ENCODE measurements at regions not wholly inside any gene's neighbourhood (a gene's known extent, or its start where the extent isn't known, plus 50 kb on each side); places are given as distances from the start of the nearest gene placed in this dataset.

DNA sequence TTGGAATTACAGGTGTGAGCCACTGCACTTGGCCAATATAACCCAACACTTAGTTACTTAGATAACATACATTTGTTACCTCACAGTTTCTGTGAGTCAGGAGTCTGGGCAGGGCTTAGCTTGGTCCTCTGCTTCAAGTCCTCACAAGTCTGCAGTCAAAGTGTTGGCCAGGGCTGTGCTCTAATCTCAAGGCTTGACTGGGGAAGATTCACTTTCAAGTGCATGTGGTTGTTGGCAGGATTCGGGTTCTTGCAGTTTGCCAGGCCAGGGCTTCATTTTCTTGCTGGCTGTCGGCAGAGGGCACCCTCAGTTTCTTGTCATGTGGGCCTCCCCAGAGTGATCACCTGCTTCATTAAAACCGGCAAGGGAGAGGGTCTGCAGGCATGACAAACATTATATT is 103.7 kb downstream of the SLC4A3 start:
- no peak for TF ChIP-seq POLR2A (IDR thresholded peaks at IDR 0.05)
- TF ChIP-seq, protein P1, sequence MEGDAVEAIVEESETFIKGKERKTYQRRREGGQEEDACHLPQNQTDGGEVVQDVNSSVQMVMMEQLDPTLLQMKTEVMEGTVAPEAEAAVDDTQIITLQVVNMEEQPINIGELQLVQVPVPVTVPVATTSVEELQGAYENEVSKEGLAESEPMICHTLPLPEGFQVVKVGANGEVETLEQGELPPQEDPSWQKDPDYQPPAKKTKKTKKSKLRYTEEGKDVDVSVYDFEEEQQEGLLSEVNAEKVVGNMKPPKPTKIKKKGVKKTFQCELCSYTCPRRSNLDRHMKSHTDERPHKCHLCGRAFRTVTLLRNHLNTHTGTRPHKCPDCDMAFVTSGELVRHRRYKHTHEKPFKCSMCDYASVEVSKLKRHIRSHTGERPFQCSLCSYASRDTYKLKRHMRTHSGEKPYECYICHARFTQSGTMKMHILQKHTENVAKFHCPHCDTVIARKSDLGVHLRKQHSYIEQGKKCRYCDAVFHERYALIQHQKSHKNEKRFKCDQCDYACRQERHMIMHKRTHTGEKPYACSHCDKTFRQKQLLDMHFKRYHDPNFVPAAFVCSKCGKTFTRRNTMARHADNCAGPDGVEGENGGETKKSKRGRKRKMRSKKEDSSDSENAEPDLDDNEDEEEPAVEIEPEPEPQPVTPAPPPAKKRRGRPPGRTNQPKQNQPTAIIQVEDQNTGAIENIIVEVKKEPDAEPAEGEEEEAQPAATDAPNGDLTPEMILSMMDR (IDR thresholded peaks at IDR 0.05 in 8 of 11, conservative IDR thresholded peaks at IDR 0.05 in 3 of 11): no peak
